ENCODE measurements at regions not wholly inside any gene's neighbourhood (a gene's known extent, or its start where the extent isn't known, plus 50 kb on each side); places are given as distances from the start of the nearest gene placed in this dataset.

DNA sequence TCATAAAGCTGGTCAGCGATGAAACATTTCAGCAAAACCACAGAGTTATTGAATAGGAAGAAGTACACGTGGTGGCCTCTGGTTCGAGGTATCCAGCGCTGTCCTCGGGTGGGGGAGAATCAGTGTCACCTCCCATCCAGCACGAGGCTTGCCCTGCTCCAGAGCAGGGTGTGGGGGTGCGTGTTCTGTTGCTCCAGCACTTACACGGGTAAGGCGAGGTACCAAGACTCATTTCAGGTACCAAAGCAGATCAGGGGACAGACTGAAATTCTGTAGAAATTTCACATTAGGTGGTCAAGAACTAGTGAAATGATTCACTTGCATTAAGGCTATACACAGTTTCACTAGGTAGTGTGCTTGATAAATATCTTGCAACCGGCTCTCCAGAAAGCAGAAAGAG, 164.2 kb upstream of the SOX1 start:
- ATAC-seq = no peak
- Histone ChIP-seq H3K4me3 (no peak overlapping the region), H3K27ac (no peak overlapping the region), H3K9me3 (no peaks in the 10 kb centered on the region), H3K4me1 (no peaks in the 10 kb centered on the region), H3K36me3 (no peaks in the 10 kb centered on the region), H3K27me3 (peaks cover 0 to 19% of the 10 kb centered on the region in 2 donors)
- TF ChIP-seq, protein P1, sequence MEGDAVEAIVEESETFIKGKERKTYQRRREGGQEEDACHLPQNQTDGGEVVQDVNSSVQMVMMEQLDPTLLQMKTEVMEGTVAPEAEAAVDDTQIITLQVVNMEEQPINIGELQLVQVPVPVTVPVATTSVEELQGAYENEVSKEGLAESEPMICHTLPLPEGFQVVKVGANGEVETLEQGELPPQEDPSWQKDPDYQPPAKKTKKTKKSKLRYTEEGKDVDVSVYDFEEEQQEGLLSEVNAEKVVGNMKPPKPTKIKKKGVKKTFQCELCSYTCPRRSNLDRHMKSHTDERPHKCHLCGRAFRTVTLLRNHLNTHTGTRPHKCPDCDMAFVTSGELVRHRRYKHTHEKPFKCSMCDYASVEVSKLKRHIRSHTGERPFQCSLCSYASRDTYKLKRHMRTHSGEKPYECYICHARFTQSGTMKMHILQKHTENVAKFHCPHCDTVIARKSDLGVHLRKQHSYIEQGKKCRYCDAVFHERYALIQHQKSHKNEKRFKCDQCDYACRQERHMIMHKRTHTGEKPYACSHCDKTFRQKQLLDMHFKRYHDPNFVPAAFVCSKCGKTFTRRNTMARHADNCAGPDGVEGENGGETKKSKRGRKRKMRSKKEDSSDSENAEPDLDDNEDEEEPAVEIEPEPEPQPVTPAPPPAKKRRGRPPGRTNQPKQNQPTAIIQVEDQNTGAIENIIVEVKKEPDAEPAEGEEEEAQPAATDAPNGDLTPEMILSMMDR (IDR thresholded peaks at IDR 0.05) = no peak
- intact Hi-C loops (cut with DNase I) = no loop called here
- DNase-seq = no peak

DNA sequence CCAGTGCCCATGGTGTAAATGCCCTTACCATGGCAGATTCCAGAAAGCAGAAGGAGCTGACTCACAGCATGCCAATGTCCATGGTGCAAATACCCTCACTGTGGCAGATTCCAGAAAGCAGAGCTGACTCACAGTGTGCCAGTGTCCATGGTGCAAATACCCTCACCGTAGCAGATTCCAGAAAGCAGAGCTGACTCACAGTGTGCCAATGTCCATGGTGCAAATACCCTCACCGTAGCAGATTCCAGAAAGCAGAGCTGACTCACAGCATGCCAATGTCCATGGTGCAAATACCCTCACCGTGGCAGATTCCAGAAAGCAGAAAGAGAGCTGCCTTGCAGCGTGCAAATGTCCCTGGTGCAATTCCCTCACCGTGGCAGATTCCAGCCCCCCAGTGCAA, 163.8 kb upstream of the SOX1 start:
- TF ChIP-seq, protein P1 (IDR thresholded peaks at IDR 0.05) = no peak
- H3K4me1 ChIP-seq = no peaks in the 10 kb centered on the region
- intact Hi-C loops (cut with DNase I) = no loop called here
- ATAC-seq = no peak
- DNase-seq = no peak
- no peak overlapping the region for H3K4me3 ChIP-seq
- peaks cover 0 to 15% of the 10 kb centered on the region in 2 donors for H3K27me3 ChIP-seq
- no peaks in the 10 kb centered on the region for H3K9me3 ChIP-seq
- no peaks in the 10 kb centered on the region for H3K36me3 ChIP-seq
- no peak overlapping the region for H3K27ac ChIP-seq

DNA sequence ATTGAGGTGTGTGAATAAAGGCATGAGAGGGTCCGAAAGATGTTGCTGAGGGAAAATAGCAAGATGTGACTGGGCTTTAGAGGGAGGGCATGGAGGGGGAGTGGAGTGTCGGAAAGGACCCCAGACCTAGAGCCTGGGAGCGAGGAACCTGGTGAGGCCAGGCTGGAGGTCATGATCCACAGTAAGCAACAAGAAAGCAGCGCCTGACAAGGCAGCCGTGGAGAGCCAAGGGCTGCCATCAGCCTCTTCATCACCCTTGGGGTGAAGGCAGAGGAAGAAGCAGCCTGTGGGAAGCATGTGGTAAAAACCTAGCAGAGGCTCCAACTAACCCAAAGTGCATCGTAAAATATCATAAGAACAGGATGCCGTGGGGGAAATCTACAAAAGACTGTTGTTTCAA, 162.8 kb upstream of the SOX1 start:
- Histone ChIP-seq H3K27me3 (peaks cover 0 to 12% of the 10 kb centered on the region in 2 donors), H3K4me1 (no peaks in the 10 kb centered on the region), H3K27ac (no peak overlapping the region), H3K36me3 (no peaks in the 10 kb centered on the region), H3K9me3 (no peaks in the 10 kb centered on the region), H3K4me3 (no peak overlapping the region)
- ATAC-seq (no peak), DNase-seq (no peak)
- intact Hi-C loops (cut with DNase I) = no loop called here
- TF ChIP-seq, protein P1 (IDR thresholded peaks at IDR 0.05) = no peak

DNA sequence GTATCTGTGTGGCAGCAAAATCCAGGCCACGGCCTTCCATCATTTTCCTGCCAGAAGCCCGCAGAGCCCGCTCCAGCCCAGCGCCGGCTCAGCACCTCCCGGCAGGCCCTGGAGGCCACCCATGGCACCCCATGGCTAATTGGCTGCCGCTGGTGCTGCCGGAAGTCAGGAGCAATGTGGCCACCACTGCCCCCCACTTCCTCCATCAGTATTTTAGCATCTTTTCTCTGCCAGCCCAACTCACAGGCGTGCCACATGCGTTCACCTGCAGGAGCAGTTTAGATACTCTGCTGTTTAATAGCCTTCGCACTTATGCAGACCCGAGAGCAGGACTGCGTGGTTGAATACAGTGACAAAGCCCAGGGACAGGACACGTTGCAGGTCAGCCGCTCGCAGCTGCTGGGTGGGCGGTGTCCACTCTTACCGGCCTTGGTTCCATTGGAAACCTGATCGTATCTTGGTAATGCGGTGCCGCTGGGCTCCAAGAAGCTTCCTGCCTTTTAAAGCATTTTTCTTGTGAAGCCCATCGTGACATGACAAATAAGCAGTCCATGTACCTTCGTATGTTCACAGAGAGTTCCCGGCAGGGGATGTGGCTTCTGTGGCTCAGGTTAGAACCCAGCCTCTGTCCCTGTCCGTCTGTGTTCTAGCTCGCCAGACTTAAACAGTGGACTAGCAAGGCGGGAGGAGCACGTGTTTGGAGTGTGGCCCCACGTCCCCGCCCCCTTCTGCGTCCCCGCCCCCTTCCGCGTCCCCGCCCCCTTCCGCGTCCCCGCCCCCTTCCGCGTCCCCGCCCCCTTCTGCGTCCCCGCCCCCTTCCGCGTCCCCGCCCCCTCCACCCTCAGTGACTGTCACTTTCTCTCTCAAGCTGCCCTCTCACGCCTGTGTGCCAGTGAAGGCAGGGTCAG, 162.0 kb upstream of the SOX1 start:
- ATAC-seq = no peak
- no peaks in the 10 kb centered on the region for H3K9me3 ChIP-seq

DNA sequence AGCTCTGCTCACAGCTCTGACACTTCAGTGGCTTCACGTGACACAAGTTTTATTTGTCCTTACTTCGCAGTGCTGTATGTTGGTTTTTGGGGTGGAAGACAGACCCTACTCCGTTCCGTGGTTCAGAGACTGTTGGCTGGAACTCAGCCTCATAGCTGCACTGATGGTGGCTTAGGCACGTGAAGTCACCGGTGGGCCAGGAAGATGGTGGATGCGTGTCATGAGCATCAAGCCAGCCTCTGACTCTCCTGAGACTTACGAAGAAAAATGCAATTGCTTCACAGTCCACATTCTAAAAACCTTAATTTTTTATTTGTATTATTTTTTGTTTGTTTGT, 161.4 kb upstream of the SOX1 start:
- DNase-seq = no peak
- no peaks in the 10 kb centered on the region for H3K4me1 ChIP-seq
- no peaks in the 10 kb centered on the region for H3K9me3 ChIP-seq
- no peak overlapping the region for H3K27ac ChIP-seq
- no peak for ATAC-seq
- intact Hi-C loops (cut with DNase I) = no loop called here
- no peaks in the 10 kb centered on the region for H3K36me3 ChIP-seq
- peaks cover 0 to 12% of the 10 kb centered on the region in 2 donors for H3K27me3 ChIP-seq
- TF ChIP-seq, protein P1 (IDR thresholded peaks at IDR 0.05) = no peak
- no peak overlapping the region for H3K4me3 ChIP-seq

More for the DNA sequence above, 162.0 kb upstream of the SOX1 start:
- H3K4me1 ChIP-seq = no peaks in the 10 kb centered on the region
- DNase-seq = peak in 1 of 4 donors; percentile 9
- intact Hi-C loops (cut with DNase I) = no loop called here
- H3K27ac ChIP-seq = no peak overlapping the region
- no peaks in the 10 kb centered on the region for H3K36me3 ChIP-seq
- peaks cover 0 to 12% of the 10 kb centered on the region in 2 donors for H3K27me3 ChIP-seq
- TF ChIP-seq, protein P1 (IDR thresholded peaks at IDR 0.05) = no peak
- H3K4me3 ChIP-seq = no peak overlapping the region
